HG03378 (cell line): ENCODE measurements at regions not wholly inside any gene's neighbourhood (a gene's known extent, or its start where the extent isn't known, plus 50 kb on each side); places are given as distances from the start of the nearest gene placed in this dataset.

Experiments
- ATAC-seq: cut with Tn5 transposase; IDR thresholded peaks from one replicate; pipeline ENCODE4 v1.9.1; 2021; ENCODE audit warnings: mild to moderate bottlenecking, moderate library complexity; ENCODE audit not compliant: unreplicated experiment

DNA sequence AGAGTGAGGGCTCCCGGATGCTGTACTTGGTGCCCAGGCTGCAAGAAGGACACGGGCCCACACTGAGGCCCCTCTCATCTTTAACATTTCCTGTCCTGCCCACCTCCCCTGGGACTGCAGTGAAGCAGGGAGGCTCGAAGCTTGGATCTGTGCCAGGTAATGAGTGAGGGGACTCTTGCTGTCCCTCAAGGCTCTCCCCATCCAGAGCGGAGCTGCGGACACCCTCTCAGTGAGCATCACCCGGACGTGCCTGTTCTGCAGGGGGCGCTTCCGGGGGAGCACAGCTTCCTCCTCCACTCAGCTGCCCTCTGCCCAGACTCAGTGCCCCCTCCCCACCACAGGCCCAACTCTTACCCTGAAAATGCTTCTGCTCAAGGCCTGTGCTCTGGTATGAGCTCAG is 150.0 kb upstream of the MYCN start:
- ATAC-seq = no peak

GRCh38 chr2:15790838-15791237 is 149.5 kb upstream of the MYCN start:
- no peak for ATAC-seq

- no peak for ATAC-seq
Observed at GRCh38 chr2:15791294-15791693, 149.1 kb upstream of the MYCN start.

GRCh38 chr2:15792331-15792730 is 148.0 kb upstream of the MYCN start:
- no peak for ATAC-seq

DNA sequence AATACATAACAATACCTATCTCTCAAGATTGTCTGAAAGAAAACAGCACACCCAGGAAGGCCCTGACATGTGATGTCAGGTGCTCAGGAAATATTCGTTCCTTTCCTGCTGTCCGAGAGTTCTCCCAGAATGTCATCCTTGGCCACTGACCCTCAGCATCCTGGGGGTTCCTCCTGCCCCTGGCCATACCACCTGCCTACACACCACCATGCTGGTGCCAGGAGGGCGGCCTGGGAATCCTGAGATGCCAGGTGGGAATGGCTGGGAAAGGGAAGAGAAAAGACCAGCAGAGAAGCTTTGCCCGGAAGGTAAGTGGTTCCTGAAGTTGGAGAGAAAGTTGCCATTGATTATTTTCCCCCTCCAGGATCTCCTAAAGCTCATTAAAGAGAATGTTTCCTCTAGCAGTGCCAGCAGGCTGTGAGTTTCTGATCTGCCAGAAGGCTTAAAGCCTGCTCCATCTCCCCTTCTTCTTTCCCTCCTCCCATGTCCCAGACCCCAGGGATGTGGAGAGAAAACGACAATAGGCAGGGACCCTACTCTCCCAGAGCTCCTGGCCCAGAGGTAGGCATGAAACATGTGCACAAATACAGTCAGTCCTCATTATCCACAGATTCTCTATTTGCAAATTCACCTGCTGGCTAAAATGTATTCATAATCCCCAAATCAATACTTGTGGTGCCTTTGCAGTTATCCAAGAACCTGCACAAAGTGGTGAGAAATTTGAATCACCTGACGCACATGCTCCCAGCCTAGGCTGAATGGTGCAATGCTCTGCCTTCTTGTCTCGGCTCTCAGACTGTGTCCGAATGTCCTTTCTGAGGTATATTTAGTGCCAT is 147.1 kb upstream of the MYCN start:
- no peak for ATAC-seq

DNA sequence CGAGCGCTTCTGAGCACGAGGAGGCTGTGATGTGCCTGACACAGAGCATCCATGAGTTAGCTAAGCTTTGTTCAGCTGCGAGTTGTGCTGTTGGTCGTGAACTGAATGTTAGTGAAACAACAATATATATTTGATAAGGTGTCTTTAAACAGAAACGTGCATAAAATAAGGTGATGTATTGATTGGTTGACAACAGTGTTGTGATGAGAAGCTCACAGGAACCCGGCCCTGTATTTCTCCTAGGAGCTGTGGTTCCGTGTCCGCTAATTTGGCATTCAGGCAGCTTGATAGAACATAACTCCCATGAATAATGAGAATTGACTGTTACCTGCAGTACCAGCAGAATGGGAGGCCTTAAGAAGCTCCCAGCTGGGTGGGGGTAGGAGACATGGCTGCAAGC is 146.4 kb upstream of the MYCN start:
- no peak for ATAC-seq

DNA sequence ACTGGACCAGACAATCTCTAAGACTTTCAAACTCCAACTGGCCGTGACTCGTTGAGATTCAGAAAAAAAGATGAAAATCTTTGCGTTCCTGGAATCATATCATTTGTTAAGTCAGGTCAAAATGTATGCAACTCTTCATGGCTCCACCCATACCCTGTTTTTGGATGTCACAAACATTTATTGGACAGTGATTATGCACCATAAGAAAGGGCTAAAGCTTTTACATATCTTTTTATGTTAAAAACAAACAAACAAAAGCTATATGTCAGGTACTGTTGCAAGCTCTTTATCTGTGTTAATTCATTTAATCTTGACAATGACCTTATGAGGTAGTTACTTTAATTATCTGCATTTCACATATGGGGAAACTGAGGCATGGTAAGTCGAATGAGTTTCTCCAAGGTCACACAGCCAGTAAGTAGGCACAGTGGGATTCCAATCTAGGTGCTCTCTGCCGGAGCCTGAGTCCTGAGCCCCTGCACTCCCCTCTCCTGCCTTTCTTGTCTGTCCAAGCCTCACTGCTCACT is 145.7 kb upstream of the MYCN start:
- no peak for ATAC-seq

- ATAC-seq = no peak
Observed at GRCh38 chr2:15795426-15795825, 144.9 kb upstream of the MYCN start.

DNA sequence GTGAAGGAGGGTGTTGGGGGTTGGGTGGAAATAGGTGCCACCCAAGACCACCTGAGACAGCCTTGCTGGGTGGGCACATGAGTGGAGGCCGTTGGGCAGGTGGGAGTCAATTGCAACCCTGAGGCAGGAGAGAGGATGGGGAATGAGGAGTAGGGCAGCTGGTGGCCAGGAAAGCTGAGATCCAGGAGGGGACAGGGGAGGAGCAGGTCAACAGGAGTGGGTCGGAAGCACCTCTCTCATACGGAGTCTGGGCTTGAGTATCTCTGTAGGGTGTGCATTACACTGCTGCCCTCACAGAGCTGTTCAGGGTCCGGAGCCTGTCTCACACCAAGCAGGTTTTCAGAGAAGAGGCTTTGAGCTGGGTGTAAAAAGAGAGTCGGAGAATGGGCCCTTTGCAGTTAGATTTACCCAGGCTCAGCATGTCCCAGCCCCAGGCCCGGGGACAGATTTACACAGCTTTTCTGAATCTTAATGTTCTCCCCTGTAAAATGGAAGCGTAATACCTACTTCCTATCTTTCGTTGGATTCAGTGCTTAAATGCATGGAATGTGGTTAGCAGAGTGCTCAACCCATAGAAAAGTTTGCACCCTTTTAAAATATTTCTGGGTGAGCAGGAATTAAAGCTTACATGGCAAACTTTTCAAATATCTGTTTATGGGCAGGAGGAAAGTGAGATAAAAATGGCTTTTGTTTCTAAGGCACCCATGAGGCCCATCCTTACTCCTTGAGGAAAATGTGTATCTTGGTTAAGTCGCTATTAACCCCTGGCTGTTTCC is 144.0 kb upstream of the MYCN start:
- ATAC-seq = no peak

GRCh38 chr2:15797231-15797938 is 143.0 kb upstream of the MYCN start:
- ATAC-seq = no peak

GRCh38 chr2:15797939-15798281 is 142.4 kb upstream of the MYCN start:
- no peak for ATAC-seq

DNA sequence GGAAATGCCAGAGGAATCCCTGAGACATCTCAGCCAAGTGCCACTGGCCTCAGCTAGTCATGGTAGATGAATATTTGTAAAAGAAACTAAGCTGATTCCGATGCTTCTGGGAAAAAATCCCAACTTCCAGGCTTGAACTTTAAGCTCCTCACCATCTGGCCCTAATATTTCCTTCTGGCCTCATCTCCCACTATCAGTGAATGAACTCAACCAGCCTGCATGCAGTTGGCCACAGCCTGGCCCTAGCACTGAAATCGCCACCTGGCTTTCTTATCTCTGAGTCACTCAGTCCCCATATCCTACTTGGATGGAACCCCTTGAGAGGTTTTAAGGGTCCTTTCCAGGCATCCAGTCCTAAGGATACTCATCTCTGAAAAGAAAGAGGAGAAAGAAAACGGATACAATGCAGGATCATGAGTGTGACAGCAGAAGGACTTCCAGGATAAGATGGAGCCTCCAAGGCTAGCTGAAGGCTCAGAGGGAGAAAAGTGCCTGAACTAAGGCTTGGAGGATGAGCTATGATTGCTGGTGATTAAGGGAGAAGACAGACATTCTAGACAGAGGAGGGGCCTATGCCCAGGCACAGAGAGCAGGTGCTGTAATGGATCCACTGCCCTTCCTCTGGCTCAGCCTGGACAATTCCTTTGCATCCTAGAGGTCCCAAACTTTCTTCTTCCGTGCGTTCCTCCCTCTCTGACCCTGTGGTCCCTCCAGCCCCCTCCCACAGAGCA is 141.5 kb upstream of the MYCN start:
- ATAC-seq = no peak

GRCh38 chr2:15799432-15799827 is 140.9 kb upstream of the MYCN start:
- ATAC-seq = peak; percentile 56

GRCh38 chr2:15800495-15801329 is 139.6 kb upstream of the MYCN start:
- ATAC-seq = no peak

DNA sequence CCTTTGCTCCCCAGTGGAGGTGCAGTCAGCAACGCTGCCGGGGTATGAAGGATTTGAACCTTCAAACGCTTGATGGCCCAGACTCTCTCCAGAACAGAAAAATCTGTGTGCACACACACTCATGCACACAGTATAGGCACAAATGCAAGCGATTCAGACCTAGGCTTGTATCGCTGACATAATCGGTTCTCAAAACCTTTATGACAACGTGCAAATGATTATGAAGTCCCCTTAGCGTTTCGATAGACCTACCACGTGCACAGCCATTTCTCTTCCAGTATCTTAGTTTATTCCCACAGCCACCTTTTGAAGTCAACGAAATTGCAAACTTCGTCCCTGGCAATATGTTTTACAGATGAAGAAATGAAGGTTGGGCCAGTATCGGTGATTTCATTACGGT is 138.9 kb upstream of the MYCN start:
- ATAC-seq = no peak

DNA sequence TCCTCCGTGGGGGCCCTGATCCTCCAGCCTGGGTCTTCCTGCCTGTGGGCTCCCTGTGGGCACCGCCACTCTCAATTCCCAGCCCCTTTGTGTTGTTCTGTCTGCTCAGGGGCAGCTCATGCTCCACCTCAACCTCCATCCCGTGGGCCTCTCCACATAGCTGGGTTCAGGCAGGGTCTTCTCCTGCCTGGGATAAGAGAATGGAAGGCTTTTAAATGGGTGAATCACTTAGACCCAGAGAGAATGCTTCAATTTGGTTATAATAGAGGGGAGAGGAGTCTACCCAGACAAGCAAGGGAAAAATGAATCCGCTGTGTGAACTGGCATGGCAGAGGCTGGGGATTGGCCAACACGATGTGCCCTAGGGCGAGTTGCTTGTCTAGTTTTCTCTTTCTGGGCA is 138.4 kb upstream of the MYCN start:
- no peak for ATAC-seq

- ATAC-seq = no peak
Observed at GRCh38 chr2:15802657-15803542, 137.4 kb upstream of the MYCN start.

GRCh38 chr2:15803543-15804245 is 136.7 kb upstream of the MYCN start:
- no peak for ATAC-seq
